Activated B cell treated with CpG ODN at 0.5 μM for 24 hours (primary cell): ENCODE measurements at regions not wholly inside any gene's neighbourhood (a gene's known extent, or its start where the extent isn't known, plus 50 kb on each side); places are given as distances from the start of the nearest gene placed in this dataset.

Experiments used
- ATAC-seq: fragments of 200-7000 bp; cut with Tn5 transposase; one replicate; pipeline ENCODE4 v1.10.0; 2021; ENCODE audit warnings: low read depth, mild to moderate bottlenecking, moderate library complexity
- CTCF ChIA-PET: fragments of 350-600 bp; sonication (Branson Sonifier 250); formaldehyde crosslinking; loops from one replicate; lab custom pipeline; 2021; ENCODE audit warnings: antibody characterized with exemption; lab: Charles Lee
- POLR2A ChIA-PET: fragments of 350-600 bp; sonication (Branson Sonifier 250); formaldehyde crosslinking; loops from one replicate; lab custom pipeline; 2021; ENCODE audit warnings: antibody characterized with exemption; lab: Charles Lee
- DNase-seq: peaks from one replicate; pipeline ENCODE4 v3.0.0; 2022
- H3K27ac Mint-ChIP-seq: one replicate; pipeline ENCODE4 v1.8.0; 2020; ENCODE audit warnings: mixed read lengths
- H3K27me3 Mint-ChIP-seq: one replicate; pipeline ENCODE4 v1.8.0; 2021; ENCODE audit warnings: mixed read lengths
- H3K36me3 Mint-ChIP-seq: one replicate; pipeline ENCODE4 v1.8.0; 2021; ENCODE audit warnings: low read depth, mixed read lengths
- H3K4me1 Mint-ChIP-seq: one replicate; pipeline ENCODE4 v1.8.0; 2021; ENCODE audit warnings: mixed read lengths
- H3K4me3 Mint-ChIP-seq: one replicate; pipeline ENCODE4 v1.8.0; 2020; ENCODE audit warnings: mild to moderate bottlenecking, mixed read lengths
- H3K9me3 Mint-ChIP-seq: one replicate; pipeline ENCODE4 v1.8.0; 2020; ENCODE audit warnings: mixed read lengths
- CTCF ChIP-seq: fragments of 200-600 bp; IDR thresholded peaks from one replicate; pipeline ENCODE4 v1.8.0; 2022; ENCODE audit warnings: antibody characterized with exemption, mild to moderate bottlenecking
- intact Hi-C: fragments of 100-400 bp; cut with micrococcal nuclease; formaldehyde crosslinking; loops from one replicate; pipeline ENCODE4 v1.15.1; 2024

- Mint-ChIP-seq H3K4me1 (no peaks in the 10 kb centered on the region), H3K36me3 (no peaks in the 10 kb centered on the region), H3K27ac (no peak overlapping the region), H3K9me3 (no peaks in the 10 kb centered on the region), H3K4me3 (no peak overlapping the region), H3K27me3 (peaks cover 8% of the 10 kb centered on the region)
- CTCF ChIA-PET = interaction anchor here (0.7 to 3.1 kb wide), 5 partner anchors 59 to 261 kb away, joined by 3 to 30 read pairs (median 3); no protein-coding TSS in a partner anchor
- DNase-seq (no peak), ATAC-seq (no peak)
- intact Hi-C loops = loop anchor here (5.0 kb wide), 1 partner anchor 132 kb away; no protein-coding TSS in a partner anchor
- POLR2A ChIA-PET = interaction anchor here (0.6 kb wide), 1 partner anchor 421 kb away, joined by 3 read pairs; no protein-coding TSS in a partner anchor
- no peak for TF ChIP-seq CTCF
Observed at GRCh38 chr20:39399463-39399862, 437.3 kb downstream of the DHX35 start.

GRCh38 chr20:39398656-39399055, 436.5 kb downstream of the DHX35 start:
- no peak for TF ChIP-seq CTCF
- ChIA-PET CTCF (interaction anchor here (0.7 to 3.1 kb wide), 7 partner anchors 58 to 475 kb away, joined by 3 to 30 read pairs (median 4); no protein-coding TSS in a partner anchor), POLR2A (no interaction called here)
- Mint-ChIP-seq H3K27ac (no peak overlapping the region), H3K4me1 (no peaks in the 10 kb centered on the region), H3K9me3 (no peaks in the 10 kb centered on the region), H3K36me3 (no peaks in the 10 kb centered on the region), H3K27me3 (peaks cover 7% of the 10 kb centered on the region), H3K4me3 (no peak overlapping the region)
- intact Hi-C loops = loop anchor here (1.0 to 5.0 kb wide), 2 partner anchors 109 to 131 kb away; no protein-coding TSS in a partner anchor
- ATAC-seq (no peak), DNase-seq (no peak)

- no peaks in the 10 kb centered on the region for H3K36me3 Mint-ChIP-seq
- H3K27me3 Mint-ChIP-seq = peaks cover 5% of the 10 kb centered on the region
- intact Hi-C loops = loop anchor here (1.0 to 5.0 kb wide), 2 partner anchors 108 to 130 kb away; no protein-coding TSS in a partner anchor
- H3K4me3 Mint-ChIP-seq = no peak overlapping the region
- H3K4me1 Mint-ChIP-seq = no peaks in the 10 kb centered on the region
- ChIA-PET CTCF (no interaction called here), POLR2A (no interaction called here)
- no peak for TF ChIP-seq CTCF
- DNase-seq (no peak), ATAC-seq (no peak)
- H3K9me3 Mint-ChIP-seq = no peaks in the 10 kb centered on the region
- H3K27ac Mint-ChIP-seq = no peak overlapping the region
Observed at GRCh38 chr20:39397646-39398045, 435.5 kb downstream of the DHX35 start.

GRCh38 chr20:39395478-39396291, 433.5 kb downstream of the DHX35 start:
- POLR2A ChIA-PET = no interaction called here
- TF ChIP-seq CTCF = no peak
- ATAC-seq = no peak

GRCh38 chr20:39394461-39394860, 432.3 kb downstream of the DHX35 start:
- Mint-ChIP-seq H3K9me3 (no peaks in the 10 kb centered on the region), H3K4me1 (no peaks in the 10 kb centered on the region), H3K27ac (no peak overlapping the region), H3K27me3 (peaks cover 5% of the 10 kb centered on the region), H3K36me3 (no peaks in the 10 kb centered on the region), H3K4me3 (no peak overlapping the region)
- ATAC-seq (no peak), DNase-seq (no peak)
- POLR2A ChIA-PET = no interaction called here
- no peak for TF ChIP-seq CTCF
- intact Hi-C loops = no loop called here
- CTCF ChIA-PET = no interaction called here

More at GRCh38 chr20:39395478-39396291, 433.5 kb downstream of the DHX35 start:
- Mint-ChIP-seq H3K4me3 (no peak overlapping the region), H3K27ac (no peak overlapping the region), H3K36me3 (no peaks in the 10 kb centered on the region), H3K4me1 (no peaks in the 10 kb centered on the region), H3K27me3 (peaks cover 5% of the 10 kb centered on the region), H3K9me3 (no peaks in the 10 kb centered on the region)
- intact Hi-C loops = loop anchor here (5.0 kb wide), 1 partner anchor 128 kb away; no protein-coding TSS in a partner anchor
- CTCF ChIA-PET = interaction anchor here (1.5 kb wide), 1 partner anchor 106 kb away, joined by 3 read pairs; no protein-coding TSS in a partner anchor
- no peak for DNase-seq
